ENCODE measurements at regions not wholly inside any gene's neighbourhood (a gene's known extent, or its start where the extent isn't known, plus 50 kb on each side); places are given as distances from the start of the nearest gene placed in this dataset.

- H3K4me3 Mint-ChIP-seq: no peak overlapping the region
- H3K9me3 Mint-ChIP-seq: no peaks in the 10 kb centered on the region
- H3K4me1 Mint-ChIP-seq: no peaks in the 10 kb centered on the region
- H3K27ac Mint-ChIP-seq: peak overlapping the region; percentile 11 to 44 (median 25)
- no peak for TF ChIP-seq CTCF (IDR thresholded peaks at IDR 0.05; ENCODE audit: unreplicated experiment in 3 of 3)
- no peaks in the 10 kb centered on the region for H3K27me3 Mint-ChIP-seq (ENCODE audit: low read depth)
- H3K36me3 Mint-ChIP-seq (ENCODE audit: low read depth): no peaks in the 10 kb centered on the region
Observed at GRCh38 chr14:82587226-82587625, 1053.6 kb upstream of the SEL1L start.

DNA sequence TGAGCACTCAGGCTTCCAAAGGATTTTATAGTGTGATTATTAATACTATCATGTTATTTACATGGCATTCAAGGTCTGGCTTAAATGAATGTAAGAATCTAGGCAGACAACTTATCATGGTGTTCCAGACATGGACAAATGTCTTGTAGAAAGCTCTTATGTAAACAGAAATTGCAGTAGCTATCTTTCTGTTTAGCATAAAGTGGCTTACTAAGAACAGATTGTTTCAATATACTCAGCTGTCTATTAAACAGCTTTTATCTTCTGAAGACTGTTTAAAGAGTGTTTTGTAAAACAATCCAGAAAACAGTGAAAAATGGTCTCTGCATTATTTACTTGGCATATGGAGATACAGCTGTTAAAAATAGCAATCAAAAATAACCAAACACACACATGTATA is 1061.8 kb upstream of the SEL1L start:
- no peaks in the 10 kb centered on the region for H3K4me1 Mint-ChIP-seq
- peaks cover 5% of the 10 kb centered on the region for H3K9me3 Mint-ChIP-seq
- H3K36me3 Mint-ChIP-seq (ENCODE audit: low read depth): no peaks in the 10 kb centered on the region
- no peaks in the 10 kb centered on the region for H3K27me3 Mint-ChIP-seq (ENCODE audit: low read depth)
- TF ChIP-seq CTCF (IDR thresholded peaks at IDR 0.05; ENCODE audit: unreplicated experiment in 3 of 3): no peak
- no peak overlapping the region for H3K27ac Mint-ChIP-seq
- no peak overlapping the region for H3K4me3 Mint-ChIP-seq

GRCh38 chr14:82602794-82603193 is 1069.1 kb upstream of the SEL1L start:
- TF ChIP-seq CTCF (IDR thresholded peaks at IDR 0.05; ENCODE audit: unreplicated experiment in 3 of 3): no peak
- Mint-ChIP-seq H3K4me1 (no peaks in the 10 kb centered on the region), H3K9me3 (peaks cover 5% of the 10 kb centered on the region), H3K36me3 (ENCODE audit: low read depth) (no peaks in the 10 kb centered on the region), H3K27ac (no peak overlapping the region), H3K4me3 (no peak overlapping the region), H3K27me3 (ENCODE audit: low read depth) (no peaks in the 10 kb centered on the region)

- Mint-ChIP-seq H3K27ac (no peak overlapping the region), H3K9me3 (no peaks in the 10 kb centered on the region), H3K4me1 (no peaks in the 10 kb centered on the region), H3K4me3 (no peak overlapping the region), H3K36me3 (ENCODE audit: low read depth) (no peaks in the 10 kb centered on the region), H3K27me3 (ENCODE audit: low read depth) (no peaks in the 10 kb centered on the region)
- TF ChIP-seq CTCF (IDR thresholded peaks at IDR 0.05; ENCODE audit: unreplicated experiment in 3 of 3): no peak
Observed at GRCh38 chr14:82604819-82605218, 1071.2 kb upstream of the SEL1L start.

DNA sequence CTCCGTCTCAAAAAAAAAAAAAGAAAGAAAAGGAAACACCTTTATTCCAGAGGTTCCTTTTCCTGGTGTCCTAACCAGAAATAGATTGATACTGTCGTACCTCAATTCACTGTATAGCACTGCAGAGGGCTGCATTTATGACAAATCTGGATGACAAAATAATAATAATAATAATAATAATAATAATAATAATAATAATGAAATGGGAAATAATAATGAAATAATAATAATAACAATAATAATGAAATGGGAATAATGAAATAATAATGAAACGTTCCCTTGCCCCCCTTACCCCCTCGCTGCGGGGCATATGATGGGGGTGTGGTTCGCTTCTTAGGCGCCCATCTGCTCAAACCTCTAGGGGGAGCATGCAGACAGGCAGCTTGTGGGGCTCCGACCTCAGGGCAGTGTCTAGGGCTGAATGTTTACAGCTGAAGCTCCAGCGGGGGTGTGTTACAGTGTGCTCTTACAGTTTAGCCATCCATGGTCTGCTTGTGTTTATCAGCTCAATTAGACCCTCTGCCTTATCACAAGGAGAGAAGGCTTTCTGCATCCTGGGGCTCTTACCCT is 1088.3 kb upstream of the SEL1L start:
- no peak for TF ChIP-seq CTCF (IDR thresholded peaks at IDR 0.05; ENCODE audit: unreplicated experiment in 3 of 3)
- H3K9me3 Mint-ChIP-seq: peaks cover 6% of the 10 kb centered on the region
- no peaks in the 10 kb centered on the region for H3K27me3 Mint-ChIP-seq (ENCODE audit: low read depth)
- H3K36me3 Mint-ChIP-seq (ENCODE audit: low read depth): no peaks in the 10 kb centered on the region
- H3K27ac Mint-ChIP-seq: no peak overlapping the region
- no peak overlapping the region for H3K4me3 Mint-ChIP-seq
- no peaks in the 10 kb centered on the region for H3K4me1 Mint-ChIP-seq
